C1 segment of cervical spinal cord (tissue), 14 donors: ENCODE measurements at regions not wholly inside any gene's neighbourhood (a gene's known extent, or its start where the extent isn't known, plus 50 kb on each side); places are given as distances from the start of the nearest gene placed in this dataset.
"Not testable (repeated sequence)": the region's sequence is repeated elsewhere in the genome, so short reads cannot be mapped to it uniquely, and the experiment has no call there.

Experiments
- DNase-seq, 14 donors: peaks; one replicate each; lab custom pipeline; 2025; lab: John Stamatoyannopoulos, UW

DNA sequence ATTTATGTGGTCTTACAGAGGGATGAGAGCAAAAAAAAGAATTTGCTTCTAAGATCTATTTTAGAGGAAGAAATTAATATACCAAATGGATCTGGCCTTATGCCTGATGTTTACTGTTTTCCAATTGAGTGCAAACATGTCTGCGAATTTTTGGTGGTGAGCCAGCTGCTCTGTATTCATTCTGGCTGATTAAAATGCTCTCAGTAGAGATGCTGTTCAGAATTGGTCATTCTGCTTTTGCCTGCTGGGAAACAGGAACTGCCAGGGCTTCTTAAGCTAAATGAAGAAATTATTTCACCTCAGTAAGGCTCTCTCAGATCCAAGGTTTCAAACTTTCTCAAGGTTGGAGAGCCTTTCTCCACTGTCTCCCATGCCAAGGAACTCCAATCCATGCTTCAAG, 132.0 kb upstream of the SV2C start:
- DNase-seq = peak in 2 of 14 donors; percentile 4 to 10

DNA sequence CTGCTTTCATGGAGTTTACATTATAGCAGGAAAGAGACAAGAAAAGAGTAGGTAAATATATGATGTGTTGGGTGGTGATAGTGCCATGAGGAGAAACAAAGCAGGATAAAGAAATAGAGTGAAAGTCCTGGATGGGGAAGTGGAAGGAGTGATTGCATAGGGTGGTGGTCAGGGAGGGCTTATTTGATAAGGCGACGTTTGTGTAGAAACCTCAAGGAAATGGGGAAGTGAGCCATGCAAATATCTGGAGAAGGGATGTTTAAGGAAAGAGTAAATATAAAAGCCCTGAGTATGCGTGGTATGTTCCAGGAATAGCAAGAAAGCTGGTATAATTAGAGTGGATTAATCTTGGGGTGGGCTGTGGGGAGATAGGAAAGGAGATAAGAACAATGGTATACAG, 134.7 kb upstream of the SV2C start:
- DNase-seq = no peak

DNA sequence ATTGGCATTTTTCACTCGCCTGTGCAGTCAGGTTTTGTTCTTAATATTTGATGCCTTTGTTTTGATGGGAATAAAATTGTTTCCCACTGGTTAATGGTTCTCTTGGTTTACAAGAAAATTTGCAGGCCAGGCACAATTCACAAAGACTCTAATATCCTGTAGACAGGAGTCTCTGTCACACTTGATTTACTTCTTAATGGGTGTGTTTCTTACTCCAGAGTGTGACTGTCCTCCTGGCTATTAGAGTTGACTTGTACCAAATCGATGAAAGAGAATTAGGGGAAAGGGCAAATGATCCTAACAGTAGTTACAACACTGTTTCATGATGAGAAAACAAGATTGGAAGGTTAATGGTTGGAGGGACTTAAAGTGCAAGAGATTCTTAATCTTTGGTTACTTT, 142.8 kb upstream of the SV2C start:
- DNase-seq = no peak

DNA sequence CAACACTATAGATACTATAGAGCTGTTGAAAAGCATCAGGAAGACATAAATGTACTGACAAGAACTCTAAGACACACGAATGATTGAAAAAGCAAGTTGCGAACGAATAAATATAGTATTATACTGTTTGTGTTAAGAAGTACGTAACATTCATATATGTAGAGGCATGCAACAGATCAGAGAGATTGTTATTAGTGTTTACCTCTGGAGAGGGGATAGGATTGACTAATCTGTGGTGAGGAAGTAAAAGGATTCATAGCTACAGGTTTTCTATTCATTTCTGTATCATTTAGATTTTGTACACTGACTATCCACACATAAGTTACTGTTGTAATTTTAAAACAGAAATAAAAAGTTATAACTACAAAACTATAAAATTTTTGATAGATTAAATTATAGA, 147.6 kb upstream of the SV2C start:
- DNase-seq = no peak

DNA sequence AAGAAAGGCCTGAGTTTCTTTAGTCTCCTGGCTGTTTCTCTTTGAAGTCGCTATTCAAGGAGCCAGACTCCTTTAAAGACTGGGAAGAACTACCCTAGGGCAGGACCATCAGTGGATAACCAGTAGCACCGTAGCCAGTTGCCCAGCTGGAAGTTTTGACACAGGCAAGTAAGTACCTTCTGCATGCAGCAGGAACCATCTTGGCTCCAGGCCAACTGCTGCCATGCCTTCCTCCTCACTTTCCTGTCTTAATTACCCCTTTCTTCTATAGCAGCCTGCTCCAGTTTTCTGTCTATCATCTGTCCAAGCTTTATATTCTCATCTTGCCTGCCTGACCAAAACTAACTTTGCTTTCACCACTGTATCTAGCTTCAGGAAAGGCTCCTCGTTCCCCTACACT, 149.7 kb upstream of the SV2C start:
- no peak for DNase-seq

DNA sequence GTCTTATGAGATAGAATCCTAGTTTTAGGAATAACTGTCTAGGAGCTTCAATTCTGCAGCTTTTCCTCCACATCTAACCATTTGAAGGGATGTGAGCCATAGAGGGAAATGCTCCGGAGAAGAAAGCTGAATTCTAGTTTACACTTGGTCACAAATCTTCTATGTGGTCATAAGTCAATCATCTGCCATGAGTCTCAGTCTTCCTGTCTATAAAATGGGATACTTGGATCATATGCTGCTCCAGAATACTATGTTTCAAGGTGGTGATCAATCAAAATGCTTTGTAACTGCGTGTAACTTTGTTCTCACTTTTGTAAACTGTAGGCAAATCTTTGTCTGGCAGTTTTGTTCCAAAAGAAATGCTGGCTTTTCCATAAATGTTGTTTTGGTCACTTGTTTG, 152.0 kb upstream of the SV2C start:
- DNase-seq = no peak

DNA sequence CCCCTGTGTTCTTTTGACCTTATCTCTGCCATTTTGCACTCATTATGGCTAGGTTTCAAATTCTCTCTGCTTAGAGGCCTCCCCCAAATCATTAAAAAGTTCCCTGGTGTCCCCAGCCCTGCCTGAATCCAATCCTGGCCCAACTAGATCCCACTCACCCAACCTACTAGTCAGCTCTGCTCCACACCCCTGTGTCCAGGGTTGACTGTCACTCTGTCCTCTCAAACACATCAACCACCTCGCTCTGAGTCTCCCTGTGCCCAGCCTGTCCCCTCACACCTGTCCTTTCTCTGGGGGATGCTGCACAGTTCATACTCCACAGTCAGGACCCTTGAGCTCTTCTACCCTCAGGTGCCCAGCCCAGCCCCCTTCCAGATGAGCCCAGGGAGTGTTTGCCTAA, 154.2 kb upstream of the SV2C start:
- no peak for DNase-seq

DNA sequence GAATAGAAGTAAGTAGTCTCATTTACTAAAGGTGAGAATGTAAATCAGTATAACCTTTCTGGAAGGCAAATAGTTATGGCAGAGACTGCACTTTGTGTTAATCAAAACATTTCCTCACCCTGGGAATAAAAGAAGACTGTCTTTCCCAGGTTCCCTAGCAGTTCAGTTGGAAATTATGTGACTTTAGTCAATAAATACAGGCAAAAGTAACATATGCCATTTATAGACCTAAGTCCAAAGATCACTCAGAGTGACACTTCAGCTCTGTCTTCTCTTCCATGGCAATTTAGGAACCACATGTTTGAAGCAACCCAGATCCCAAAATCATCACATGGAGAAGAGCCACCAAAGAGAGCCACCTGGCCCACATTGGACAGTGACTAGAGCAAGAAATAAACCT, 160.7 kb upstream of the SV2C start:
- DNase-seq = no peak

DNA sequence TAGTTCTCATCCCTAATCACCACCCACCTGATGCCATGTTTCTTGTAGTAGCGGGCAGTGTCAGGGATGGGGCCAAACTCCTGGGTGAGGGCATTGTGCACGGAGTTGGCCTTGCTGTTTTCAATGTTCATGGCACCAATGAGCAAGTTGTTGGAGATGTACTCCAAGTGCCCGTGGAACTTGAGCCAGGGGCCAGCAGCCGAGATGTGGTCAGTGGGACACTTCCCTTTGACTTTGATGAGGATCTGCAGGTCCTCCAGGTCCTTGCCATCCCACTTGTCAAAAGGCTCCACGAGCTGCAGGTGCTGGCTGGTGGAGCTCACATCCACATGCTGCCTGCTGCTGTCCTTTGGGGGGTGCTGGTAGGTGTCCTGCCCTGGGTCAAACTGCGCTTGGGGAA, 162.2 kb upstream of the SV2C start:
- DNase-seq = no peak

DNA sequence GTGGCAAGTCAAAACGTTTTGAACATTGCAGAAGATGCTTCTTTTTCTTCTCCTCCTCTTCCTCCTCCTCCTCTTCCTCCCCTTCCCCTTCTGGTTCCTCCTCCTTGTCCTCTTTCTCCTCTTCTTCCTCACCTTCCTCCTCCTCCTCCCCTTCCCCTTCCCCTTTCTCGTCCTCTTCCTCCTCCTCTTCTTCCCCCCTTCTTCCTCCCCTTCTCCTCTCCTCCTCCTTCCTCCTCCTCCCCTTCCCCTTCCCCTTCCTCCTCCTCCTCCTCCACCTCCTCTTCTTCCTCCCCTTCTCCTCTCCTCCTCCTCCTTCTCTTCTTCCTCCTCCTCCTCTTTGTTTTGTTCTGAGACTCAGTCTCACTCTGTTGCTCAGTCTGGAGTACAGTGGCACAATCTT, 167.0 kb upstream of the SV2C start:
- DNase-seq = no peak

DNA sequence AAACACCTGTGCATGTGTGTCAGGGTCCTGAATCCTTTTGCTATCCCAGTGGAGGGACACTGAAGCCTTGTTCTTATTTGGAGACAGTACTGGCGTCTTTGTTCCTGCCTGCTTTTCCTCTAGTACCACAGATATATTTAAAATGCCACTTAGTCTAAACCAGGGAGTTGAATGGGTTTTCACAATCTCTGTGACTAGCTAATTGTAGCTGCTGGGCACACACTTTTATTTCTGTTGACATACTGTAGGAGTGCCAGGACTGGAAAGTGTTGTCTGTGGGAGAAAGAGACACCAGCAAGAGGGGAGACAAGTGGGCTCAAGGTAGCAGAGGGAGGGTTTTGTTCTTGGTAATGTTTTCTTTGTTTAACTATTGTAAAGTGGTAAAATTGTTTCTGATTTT, 174.0 kb upstream of the SV2C start:
- no peak for DNase-seq

DNA sequence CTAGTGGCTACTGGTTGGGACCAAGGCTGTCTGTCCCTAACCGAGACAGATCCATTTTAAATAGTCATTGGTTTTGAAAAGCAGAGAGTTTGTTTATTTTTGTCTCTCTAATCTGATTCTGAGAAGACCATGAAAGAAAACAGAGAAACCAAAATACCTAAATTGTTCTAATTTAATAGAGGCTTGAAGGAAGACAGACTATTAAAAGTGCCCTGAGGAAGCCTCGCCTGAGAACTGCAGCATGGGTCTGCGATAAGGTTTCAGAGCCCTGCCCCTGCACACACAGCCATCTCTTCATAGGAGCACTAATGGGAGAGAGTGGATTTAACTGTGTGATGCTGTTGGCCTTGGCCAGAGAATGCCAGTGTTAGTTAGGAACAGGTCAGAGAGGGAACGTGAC, 175.5 kb upstream of the SV2C start:
- no peak for DNase-seq

DNA sequence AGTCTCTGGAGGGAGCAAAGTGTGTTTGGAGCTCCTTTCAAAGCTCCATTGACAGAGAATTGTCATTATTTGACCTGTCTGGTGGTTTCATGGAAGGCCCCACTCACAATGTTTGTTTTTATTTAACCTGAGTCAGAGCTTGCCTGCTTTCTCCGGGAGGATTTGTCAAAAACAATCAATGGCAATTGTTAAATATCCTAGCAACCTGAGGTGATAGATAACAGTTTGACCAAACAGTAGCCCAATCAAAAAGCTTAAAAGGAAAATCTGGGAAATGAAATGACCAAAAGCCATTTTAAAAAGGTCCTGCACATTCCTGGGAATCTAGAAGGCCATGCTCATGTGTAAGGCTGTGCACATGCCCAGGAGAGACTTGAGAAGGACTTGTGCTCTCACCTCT, 177.2 kb upstream of the POC5 start:
- DNase-seq = no peak

DNA sequence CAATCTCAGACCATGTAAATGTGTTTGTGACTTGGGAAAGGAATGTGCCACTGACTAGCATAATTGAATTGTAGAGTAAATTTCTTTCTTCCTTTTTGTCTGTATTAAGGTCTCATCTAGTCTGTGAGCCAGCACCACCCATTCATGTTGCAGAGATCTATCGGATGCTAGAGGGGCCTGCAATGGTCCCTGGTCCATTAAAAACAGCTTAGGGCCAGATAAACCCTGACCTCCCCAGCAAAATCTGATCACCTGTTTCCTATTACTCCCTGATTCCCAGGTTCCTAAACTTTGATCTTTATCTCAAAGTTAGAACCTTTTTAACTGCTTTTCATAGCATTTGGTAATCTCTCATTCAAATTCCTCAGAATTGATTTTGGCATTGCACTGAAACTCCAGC, 174.5 kb upstream of the POC5 start:
- DNase-seq = no peak

DNA sequence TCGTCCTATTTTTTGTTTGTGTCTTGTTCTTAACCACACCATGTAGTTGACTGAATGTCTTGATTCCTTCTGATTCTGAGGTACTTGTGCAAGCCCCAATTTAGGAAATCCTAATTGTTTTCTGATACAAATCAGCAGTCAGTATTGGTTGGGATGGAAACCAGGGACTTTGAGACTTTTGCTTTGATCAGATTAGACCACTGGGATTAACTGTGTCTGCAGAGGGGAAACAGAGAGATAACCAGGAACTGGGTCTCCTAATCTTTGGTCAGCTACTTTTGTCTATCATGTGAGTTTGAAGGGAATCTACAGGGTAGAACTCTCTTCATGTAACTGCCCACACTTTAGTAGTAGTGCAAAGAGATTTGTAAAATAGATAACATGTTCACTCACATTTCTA, 173.8 kb upstream of the POC5 start:
- no peak for DNase-seq

DNA sequence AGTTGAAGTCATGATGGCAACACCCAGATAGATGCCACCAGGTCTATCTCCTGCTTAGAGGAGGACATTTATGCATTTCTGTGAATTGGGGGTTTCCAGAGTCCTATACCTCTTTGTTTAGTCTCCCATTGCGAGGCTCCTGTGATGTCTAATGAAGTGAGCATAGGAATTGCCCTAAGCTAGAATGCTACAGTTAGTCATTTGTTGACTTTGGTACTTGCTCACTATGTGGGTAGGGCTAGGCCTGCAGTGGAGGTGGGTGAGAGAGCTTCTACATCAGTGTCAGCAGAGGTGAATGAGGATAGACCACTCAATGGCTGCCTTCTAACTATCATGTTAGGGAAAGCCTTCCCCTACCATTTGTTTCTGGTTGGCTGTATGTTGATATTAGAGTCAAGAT, 173.3 kb upstream of the POC5 start:
- no peak for DNase-seq

DNA sequence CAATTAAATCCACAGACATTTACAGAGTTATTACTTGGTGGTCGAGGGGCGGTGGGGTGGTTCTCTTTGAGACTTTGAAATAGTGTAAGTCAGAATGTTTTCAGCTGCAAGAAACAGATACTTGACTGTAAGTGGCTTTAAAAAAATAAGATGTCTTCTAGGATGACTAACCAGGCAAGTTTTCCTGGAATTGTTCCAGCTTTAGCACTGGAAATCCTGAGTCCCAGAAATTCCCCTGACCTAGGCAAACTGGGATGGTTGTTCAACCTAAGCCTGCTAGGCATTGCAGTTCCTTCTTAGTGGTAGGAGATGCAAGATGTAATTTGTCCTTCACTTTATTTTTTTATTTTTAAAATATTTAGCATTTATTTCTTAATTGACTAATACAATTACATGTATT, 169.5 kb upstream of the POC5 start:
- no peak for DNase-seq

DNA sequence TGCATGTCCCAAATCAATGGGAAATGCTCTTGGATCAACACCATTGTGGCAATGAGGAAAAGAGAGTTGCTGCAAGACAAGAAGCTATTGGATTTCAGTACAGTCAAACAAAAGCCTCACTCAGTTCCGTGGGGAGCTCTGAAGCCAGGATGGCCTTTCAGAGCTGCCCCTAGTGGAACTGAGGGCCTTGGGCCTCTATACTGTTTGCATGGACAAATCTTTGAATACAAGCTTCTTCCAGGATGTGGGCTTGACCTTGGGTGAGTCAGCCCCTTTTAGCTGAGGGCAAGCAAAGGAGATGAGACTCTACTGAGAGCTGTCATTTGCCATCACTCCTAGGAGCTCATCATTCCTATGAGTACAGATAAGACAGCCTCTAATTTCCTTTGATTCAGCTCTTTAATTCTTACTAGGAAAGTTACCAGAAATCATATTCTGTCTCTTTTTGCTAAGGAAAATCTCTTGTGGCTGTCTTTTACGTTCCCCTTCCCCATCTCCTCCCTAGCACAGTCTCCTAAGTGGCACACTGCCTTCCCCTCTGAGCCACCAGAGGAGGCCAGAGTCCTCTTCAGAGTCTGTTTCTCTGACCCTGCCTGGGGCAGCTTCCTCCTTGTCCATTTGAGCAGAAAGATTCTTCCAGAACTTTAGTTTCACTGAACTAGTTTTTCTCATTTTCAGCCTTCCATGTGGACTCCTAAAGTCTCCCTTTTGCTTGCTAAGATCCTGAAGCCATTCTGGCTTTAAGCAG, 168.8 kb upstream of the POC5 start:
- DNase-seq = peak in 3 of 14 donors; percentile 0 to 1 (median 0)

DNA sequence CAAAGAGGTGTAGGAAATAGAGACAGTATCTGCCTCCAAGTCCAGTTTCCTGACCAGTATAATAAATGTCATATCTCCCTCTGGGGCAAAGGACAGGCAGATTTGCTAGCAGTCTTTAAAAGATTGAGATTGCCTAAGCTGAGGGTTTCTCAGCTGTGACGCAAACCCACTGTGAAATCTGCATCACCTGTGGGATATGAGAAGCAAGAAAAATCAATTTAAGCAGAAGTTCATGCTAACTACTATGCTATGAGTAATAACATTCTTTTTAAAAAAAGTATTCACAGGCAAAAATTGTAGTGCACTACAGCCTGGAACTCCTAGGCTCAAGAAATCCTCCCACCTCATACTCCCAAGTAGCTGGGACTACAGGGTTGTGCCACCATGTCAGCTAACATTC, 168.1 kb upstream of the POC5 start:
- DNase-seq = no peak

DNA sequence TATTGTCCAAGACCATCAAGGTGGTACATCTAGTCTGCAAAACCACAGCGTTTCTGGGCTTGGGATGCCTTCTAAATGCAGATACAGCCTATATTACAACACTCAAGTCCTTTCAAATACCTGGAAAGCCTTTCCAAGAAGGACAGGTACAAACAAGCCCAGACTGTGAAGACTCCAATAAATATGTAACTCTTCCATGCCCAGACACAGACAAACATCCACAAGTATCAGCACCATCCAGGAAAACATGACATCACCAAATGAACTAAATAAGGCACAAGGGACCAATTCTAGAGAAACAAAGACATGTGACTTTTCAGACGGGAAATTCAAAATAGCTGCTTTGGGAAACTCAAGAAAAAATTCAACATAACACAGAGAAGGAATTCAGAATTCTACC, 152.7 kb upstream of the POC5 start:
- no peak for DNase-seq

DNA sequence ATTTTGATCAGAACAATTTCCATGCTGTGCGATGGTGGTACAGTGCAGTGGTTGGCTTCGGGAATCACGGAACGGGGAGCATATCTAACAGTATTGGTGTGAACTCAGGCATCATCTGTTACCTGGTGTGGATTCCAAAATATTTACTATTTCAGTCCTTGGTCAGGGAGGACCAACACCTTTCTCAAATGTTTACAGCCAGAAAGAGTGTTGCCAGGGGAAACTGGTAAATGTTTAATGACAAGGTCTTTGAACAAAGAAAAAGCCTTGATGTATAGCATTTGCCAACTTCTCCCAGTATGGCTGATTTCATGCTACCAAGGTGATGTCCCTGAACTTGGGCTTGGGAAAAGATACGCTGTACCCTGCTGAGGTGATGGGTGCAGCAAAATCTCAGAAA, 145.6 kb upstream of the POC5 start:
- DNase-seq = no peak

DNA sequence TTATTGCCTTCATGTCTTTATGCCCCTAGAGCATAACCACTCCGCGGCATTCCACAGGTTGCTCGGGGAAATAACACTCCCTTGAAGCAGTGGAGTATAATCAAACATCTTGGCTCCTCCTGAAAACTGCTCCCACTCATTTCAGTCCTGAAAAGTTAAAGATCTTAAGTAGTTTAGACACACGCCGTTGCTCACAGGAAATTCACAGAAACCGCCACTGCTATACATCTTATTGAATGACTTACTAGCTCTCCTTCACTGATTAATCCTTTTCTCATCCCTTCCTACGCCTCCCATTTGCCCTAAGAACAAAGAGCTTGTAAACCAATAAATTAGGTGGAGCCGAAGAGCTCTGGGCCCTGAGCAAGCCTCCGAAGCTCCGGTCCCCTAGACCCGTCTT, 142.4 kb upstream of the POC5 start:
- not testable (repeated sequence) for DNase-seq

DNA sequence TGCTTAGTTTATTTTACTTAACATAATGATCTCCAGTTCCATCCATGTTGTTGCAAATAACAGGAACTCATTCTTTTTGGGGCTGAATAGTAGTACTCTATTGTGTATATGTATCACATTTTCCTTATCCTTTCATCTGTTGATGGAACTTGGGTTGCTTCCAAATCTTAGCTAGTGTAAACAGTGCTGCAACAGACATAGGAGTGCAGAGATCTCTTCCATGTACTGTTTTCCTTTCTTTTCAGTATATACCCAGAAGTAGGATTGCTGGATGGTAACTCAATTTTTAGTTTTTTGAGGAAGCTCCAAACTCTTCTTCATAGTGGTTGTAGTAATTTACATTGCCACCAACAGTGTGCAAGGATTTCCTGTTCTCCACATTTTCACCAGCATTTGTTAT, 138.8 kb upstream of the POC5 start:
- no peak for DNase-seq

DNA sequence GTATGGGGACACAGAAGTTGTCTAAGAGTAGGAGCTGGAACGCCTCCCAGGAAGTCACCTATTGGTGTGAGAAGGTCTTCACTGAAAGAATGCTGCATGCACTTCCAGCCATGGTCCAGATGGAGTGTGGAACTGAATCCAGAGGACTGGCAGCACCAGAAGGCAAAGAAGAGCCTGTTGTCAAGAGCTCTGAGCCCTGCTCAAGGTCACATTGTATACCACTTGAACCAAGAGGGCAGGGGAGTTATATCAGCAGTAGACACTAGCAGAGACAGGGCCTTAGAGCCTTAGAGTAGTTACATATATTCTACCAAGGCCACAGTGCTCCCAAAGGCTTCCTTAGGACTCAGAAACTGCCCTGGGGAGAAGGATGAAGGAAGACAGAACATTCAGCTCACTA, 130.8 kb upstream of the POC5 start:
- DNase-seq = no peak
